ENCODE measurements at regions not wholly inside any gene's neighbourhood (a gene's known extent, or its start where the extent isn't known, plus 50 kb on each side); places are given as distances from the start of the nearest gene placed in this dataset.

- no peak for TF ChIP-seq ASH2L (IDR thresholded peaks at IDR 0.05; ENCODE audit: low read length)
Observed at GRCh38 chr4:81565142-81565870, 93.6 kb upstream of the RASGEF1B start (continued).

All from H1 (cell line).